ENCODE measurements at regions not wholly inside any gene's neighbourhood (a gene's known extent, or its start where the extent isn't known, plus 50 kb on each side); places are given as distances from the start of the nearest gene placed in this dataset.

GRCh38 chr9:24936117-24936516 is 390.4 kb upstream of the IZUMO3 start:
- ChIA-PET POLR2A (no interaction called here), CTCF (interaction anchor here (0.6 kb wide), 1 partner anchor 99 kb away, joined by 3 read pairs; no protein-coding TSS in a partner anchor)
- H3K36me3 ChIP-seq (ENCODE audit: control insufficient read depth in 2 of 2, insufficient read depth in 1 of 2, low read length in 2 of 2) = no peaks in the 10 kb centered on the region

GRCh38 chr9:24932785-24933184 is 387.1 kb upstream of the IZUMO3 start:
- Histone ChIP-seq H3K4me1 (ENCODE audit: control insufficient read depth, insufficient read depth, low read length) (no peaks in the 10 kb centered on the region), H3K36me3 (ENCODE audit: control insufficient read depth in 2 of 2, insufficient read depth in 1 of 2, low read length in 2 of 2) (no peaks in the 10 kb centered on the region), H3K4me3 (ENCODE audit: low read depth, low read length) (no peak overlapping the region), H3K27ac (ENCODE audit: extremely low read depth, low read depth, low read length) (no peak overlapping the region), H3K9me3 (ENCODE audit: control insufficient read depth, insufficient read depth, low read depth, low read length) (no peaks in the 10 kb centered on the region)
- TF ChIP-seq ZNF510 (tag by site-specific recombination; IDR thresholded peaks at IDR 0.05; ENCODE audit: insufficient replicate concordance) = no peak
- no peak for TF ChIP-seq ZNF324 (tag by site-specific recombination; IDR thresholded peaks at IDR 0.05)
- no peak for TF ChIP-seq ZNF501 (tag by site-specific recombination; IDR thresholded peaks at IDR 0.05)
- no peak for TF ChIP-seq ZNF658 (tag by site-specific recombination; IDR thresholded peaks at IDR 0.05)
- no peak for TF ChIP-seq ZNF555 (tag by site-specific recombination; conservative IDR thresholded peaks at IDR 0.05)
- TF ChIP-seq ZNF701 (tag by site-specific recombination; IDR thresholded peaks at IDR 0.05) = no peak
- TF ChIP-seq SCRT1 (tag by site-specific recombination; IDR thresholded peaks at IDR 0.05; ENCODE audit: borderline replicate concordance) = no peak
- TF ChIP-seq ZNF785 (tag by site-specific recombination; IDR thresholded peaks at IDR 0.05) = no peak
- TF ChIP-seq ZNF354C (tag by site-specific recombination; IDR thresholded peaks at IDR 0.05; ENCODE audit: borderline replicate concordance, low read depth) = no peak
- no peak for TF ChIP-seq ZNF530 (tag by site-specific recombination; IDR thresholded peaks at IDR 0.05; ENCODE audit: low read depth)
- TF ChIP-seq SCRT2 (tag by site-specific recombination; IDR thresholded peaks at IDR 0.05) = no peak
- TF ChIP-seq ZNF473 (tag by site-specific recombination; IDR thresholded peaks at IDR 0.05) = no peak
- no peak for TF ChIP-seq ZNF529 (tag by site-specific recombination; IDR thresholded peaks at IDR 0.05; ENCODE audit: insufficient replicate concordance)
- no peak for TF ChIP-seq ZNF350 (tag by site-specific recombination; IDR thresholded peaks at IDR 0.05)
- no peak for TF ChIP-seq KLF10 (tag by site-specific recombination; IDR thresholded peaks at IDR 0.05)
- TF ChIP-seq, protein P1, sequence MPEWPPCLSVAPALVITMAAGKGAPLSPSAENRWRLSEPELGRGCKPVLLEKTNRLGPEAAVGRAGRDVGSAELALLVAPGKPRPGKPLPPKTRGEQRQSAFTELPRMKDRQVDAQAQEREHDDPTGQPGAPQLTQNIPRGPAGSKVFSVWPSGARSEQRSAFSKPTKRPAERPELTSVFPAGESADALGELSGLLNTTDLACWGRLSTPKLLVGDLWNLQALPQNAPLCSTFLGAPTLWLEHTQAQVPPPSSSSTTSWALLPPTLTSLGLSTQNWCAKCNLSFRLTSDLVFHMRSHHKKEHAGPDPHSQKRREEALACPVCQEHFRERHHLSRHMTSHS (tag by site-specific recombination; IDR thresholded peaks at IDR 0.05) = no peak
- no peak for TF ChIP-seq ZFP69B (tag by site-specific recombination; IDR thresholded peaks at IDR 0.05)
- no peak for TF ChIP-seq ZSCAN30 (tag by site-specific recombination; IDR thresholded peaks at IDR 0.05)
- ChIA-PET POLR2A (no interaction called here), CTCF (no interaction called here)

More at GRCh38 chr9:24936117-24936516, 390.4 kb upstream of the IZUMO3 start:
- no peaks in the 10 kb centered on the region for H3K9me3 ChIP-seq (ENCODE audit: control insufficient read depth, insufficient read depth, low read depth, low read length)
- H3K4me3 ChIP-seq (ENCODE audit: low read depth, low read length) = no peak overlapping the region
- no peak for TF ChIP-seq ZNF404 (tag by site-specific recombination; IDR thresholded peaks at IDR 0.05)
- TF ChIP-seq, protein P2, sequence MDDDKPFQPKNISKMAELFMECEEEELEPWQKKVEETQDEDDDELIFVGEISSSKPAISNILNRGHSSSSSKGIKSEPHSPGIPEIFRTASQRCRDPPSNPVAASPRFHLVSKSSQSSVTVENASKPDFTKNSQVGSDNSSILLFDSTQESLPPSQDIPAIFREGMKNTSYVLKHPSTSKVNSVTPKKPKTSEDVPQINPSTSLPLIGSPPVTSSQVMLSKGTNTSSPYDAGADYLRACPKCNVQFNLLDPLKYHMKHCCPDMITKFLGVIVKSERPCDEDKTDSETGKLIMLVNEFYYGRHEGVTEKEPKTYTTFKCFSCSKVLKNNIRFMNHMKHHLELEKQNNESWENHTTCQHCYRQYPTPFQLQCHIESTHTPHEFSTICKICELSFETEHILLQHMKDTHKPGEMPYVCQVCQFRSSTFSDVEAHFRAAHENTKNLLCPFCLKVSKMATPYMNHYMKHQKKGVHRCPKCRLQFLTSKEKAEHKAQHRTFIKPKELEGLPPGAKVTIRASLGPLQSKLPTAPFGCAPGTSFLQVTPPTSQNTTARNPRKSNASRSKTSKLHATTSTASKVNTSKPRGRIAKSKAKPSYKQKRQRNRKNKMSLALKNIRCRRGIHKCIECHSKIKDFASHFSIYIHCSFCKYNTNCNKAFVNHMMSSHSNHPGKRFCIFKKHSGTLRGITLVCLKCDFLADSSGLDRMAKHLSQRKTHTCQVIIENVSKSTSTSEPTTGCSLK (tag by site-specific recombination; IDR thresholded peaks at IDR 0.05) = no peak
- TF ChIP-seq, protein P3, sequence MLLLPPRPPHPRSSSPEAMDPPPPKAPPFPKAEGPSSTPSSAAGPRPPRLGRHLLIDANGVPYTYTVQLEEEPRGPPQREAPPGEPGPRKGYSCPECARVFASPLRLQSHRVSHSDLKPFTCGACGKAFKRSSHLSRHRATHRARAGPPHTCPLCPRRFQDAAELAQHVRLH (tag by site-specific recombination; IDR thresholded peaks at IDR 0.05) = no peak
- TF ChIP-seq FEZF1 (tag by site-specific recombination; IDR thresholded peaks at IDR 0.05) = no peak
- no peak for TF ChIP-seq ZBTB1 (tag by site-specific recombination; IDR thresholded peaks at IDR 0.05)
- TF ChIP-seq ZNF768 (tag by site-specific recombination; IDR thresholded peaks at IDR 0.05) = no peak
- no peak for TF ChIP-seq ZNF19 (tag by site-specific recombination; IDR thresholded peaks at IDR 0.05; ENCODE audit: low read depth)
- TF ChIP-seq ZNF791 (tag by site-specific recombination; IDR thresholded peaks at IDR 0.05) = no peak
- TF ChIP-seq ZNF132 (tag by site-specific recombination; IDR thresholded peaks at IDR 0.05; ENCODE audit: borderline replicate concordance) = no peak
- H3K4me1 ChIP-seq (ENCODE audit: control insufficient read depth, insufficient read depth, low read length) = no peaks in the 10 kb centered on the region
- H3K27ac ChIP-seq (ENCODE audit: extremely low read depth, low read depth, low read length) = no peak overlapping the region

Data from HEK293 (cell line).